Endothelial cell (in vitro differentiated cells): ENCODE measurements at regions not wholly inside any gene's neighbourhood (a gene's known extent, or its start where the extent isn't known, plus 50 kb on each side); places are given as distances from the start of the nearest gene placed in this dataset.
A peak's percentile ranks its signal among the peaks of the same experiment; 100 is the strongest.

Source experiments
- DNase-seq: peaks from one replicate; pipeline ENCODE4 v3.0.0; 2021; ENCODE audit warnings: low spot score
- H3K27ac Mint-ChIP-seq: one replicate; pipeline ENCODE4 v1.8.0; 2021; ENCODE audit warnings: mixed read lengths, inconsistent platforms; ENCODE audit not compliant: unreplicated experiment
- H3K27me3 Mint-ChIP-seq: one replicate; pipeline ENCODE4 v1.8.0; 2021; ENCODE audit warnings: mild to moderate bottlenecking, moderate library complexity, mixed read lengths, inconsistent platforms; ENCODE audit not compliant: unreplicated experiment
- H3K36me3 Mint-ChIP-seq: one replicate; pipeline ENCODE4 v1.8.0; 2021; ENCODE audit warnings: mild to moderate bottlenecking, low read depth, mixed read lengths, inconsistent platforms; ENCODE audit not compliant: unreplicated experiment
- H3K4me1 Mint-ChIP-seq: one replicate; pipeline ENCODE4 v1.8.0; 2021; ENCODE audit warnings: mild to moderate bottlenecking, mixed read lengths, inconsistent platforms; ENCODE audit not compliant: unreplicated experiment
- H3K4me3 Mint-ChIP-seq: one replicate; pipeline ENCODE4 v1.8.0; 2021; ENCODE audit warnings: mild to moderate bottlenecking, mixed read lengths, inconsistent platforms; ENCODE audit not compliant: unreplicated experiment
- H3K9me3 Mint-ChIP-seq: one replicate; pipeline ENCODE4 v1.8.0; 2021; ENCODE audit warnings: mixed read lengths, inconsistent platforms; ENCODE audit not compliant: unreplicated experiment
- TF ChIP-seq, protein P1 (sequence below): fragments of 200-600 bp; sonication (generic); IDR thresholded peaks from one replicate; pipeline ENCODE4 v1.5.0; 2021; ENCODE audit warnings: antibody characterized with exemption; ENCODE audit not compliant: unreplicated experiment

GRCh38 chr18:24860978-24861680 is 400.7 kb downstream of the HRH4 start:
- peaks cover 1% of the 10 kb centered on the region for H3K27me3 Mint-ChIP-seq
- TF ChIP-seq, protein P1, sequence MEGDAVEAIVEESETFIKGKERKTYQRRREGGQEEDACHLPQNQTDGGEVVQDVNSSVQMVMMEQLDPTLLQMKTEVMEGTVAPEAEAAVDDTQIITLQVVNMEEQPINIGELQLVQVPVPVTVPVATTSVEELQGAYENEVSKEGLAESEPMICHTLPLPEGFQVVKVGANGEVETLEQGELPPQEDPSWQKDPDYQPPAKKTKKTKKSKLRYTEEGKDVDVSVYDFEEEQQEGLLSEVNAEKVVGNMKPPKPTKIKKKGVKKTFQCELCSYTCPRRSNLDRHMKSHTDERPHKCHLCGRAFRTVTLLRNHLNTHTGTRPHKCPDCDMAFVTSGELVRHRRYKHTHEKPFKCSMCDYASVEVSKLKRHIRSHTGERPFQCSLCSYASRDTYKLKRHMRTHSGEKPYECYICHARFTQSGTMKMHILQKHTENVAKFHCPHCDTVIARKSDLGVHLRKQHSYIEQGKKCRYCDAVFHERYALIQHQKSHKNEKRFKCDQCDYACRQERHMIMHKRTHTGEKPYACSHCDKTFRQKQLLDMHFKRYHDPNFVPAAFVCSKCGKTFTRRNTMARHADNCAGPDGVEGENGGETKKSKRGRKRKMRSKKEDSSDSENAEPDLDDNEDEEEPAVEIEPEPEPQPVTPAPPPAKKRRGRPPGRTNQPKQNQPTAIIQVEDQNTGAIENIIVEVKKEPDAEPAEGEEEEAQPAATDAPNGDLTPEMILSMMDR = no peak
- no peaks in the 10 kb centered on the region for H3K9me3 Mint-ChIP-seq
- no peak for DNase-seq
- no peaks in the 10 kb centered on the region for H3K36me3 Mint-ChIP-seq
- peaks cover 18% of the 10 kb centered on the region for H3K4me1 Mint-ChIP-seq
- no peak overlapping the region for H3K4me3 Mint-ChIP-seq
- peak overlapping the region; percentile 83 for H3K27ac Mint-ChIP-seq

GRCh38 chr18:24862201-24862816 is 401.9 kb downstream of the HRH4 start:
- peak; percentile 15 for DNase-seq
- no peak overlapping the region for H3K4me3 Mint-ChIP-seq
- TF ChIP-seq, protein P1 = no peak
- peaks cover 18% of the 10 kb centered on the region for H3K4me1 Mint-ChIP-seq
- H3K27me3 Mint-ChIP-seq = peaks cover 1% of the 10 kb centered on the region
- H3K27ac Mint-ChIP-seq = peak overlapping the region; percentile 65
- no peaks in the 10 kb centered on the region for H3K36me3 Mint-ChIP-seq
- H3K9me3 Mint-ChIP-seq = no peaks in the 10 kb centered on the region

DNA sequence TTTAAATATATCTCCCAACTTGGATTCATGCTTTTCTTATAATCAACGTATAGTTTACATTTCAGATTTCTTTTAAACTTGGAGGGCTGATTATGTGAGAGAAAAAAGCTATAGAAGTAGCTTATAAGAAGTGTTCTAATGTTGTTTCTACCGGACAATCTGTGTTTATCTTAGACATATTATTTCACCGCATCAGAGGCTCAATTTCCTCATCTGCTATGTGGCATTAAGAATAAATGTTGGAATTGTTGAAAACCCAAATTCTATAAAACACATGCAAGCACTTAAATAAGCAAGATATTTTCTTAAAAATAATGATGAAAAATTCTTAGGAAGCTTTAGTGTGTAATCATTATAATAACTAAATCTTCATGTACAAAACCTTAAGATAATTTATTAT is 407.9 kb downstream of the HRH4 start:
- DNase-seq = no peak
- no peaks in the 10 kb centered on the region for H3K4me1 Mint-ChIP-seq
- H3K27me3 Mint-ChIP-seq = peaks cover 2% of the 10 kb centered on the region
- TF ChIP-seq, protein P1 = no peak
- H3K9me3 Mint-ChIP-seq = no peaks in the 10 kb centered on the region
- no peaks in the 10 kb centered on the region for H3K36me3 Mint-ChIP-seq
- H3K27ac Mint-ChIP-seq = no peak overlapping the region
- no peak overlapping the region for H3K4me3 Mint-ChIP-seq

DNA sequence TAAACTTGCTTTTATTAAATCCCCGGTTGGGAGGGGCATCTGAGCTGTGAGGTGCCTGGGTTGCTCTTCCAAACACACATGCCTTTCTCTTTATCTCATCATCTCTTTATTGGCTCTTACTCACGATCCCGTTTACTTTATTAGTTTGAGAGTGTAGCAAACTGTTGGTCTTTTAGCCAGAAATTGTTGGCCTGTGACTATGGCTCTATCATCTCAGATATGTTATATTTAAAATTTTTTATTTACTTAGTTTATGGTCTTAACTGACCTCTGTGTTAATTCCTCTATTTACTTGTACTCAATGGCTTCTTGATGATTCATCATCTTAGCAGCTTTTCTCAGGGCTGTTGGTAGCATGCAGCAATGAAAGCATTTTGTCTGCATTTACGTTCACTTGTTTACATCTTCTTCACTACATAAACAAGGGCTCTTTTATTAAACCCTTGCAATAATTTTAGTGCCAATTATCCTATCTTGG is 408.4 kb downstream of the HRH4 start:
- Mint-ChIP-seq H3K4me3 (no peak overlapping the region), H3K27me3 (peaks cover 2% of the 10 kb centered on the region), H3K27ac (no peak overlapping the region), H3K4me1 (no peaks in the 10 kb centered on the region), H3K9me3 (no peaks in the 10 kb centered on the region), H3K36me3 (no peaks in the 10 kb centered on the region)
- DNase-seq = no peak
- TF ChIP-seq, protein P1 = no peak

GRCh38 chr18:24869285-24869684 is 408.8 kb downstream of the HRH4 start:
- Mint-ChIP-seq H3K36me3 (no peaks in the 10 kb centered on the region), H3K4me1 (no peaks in the 10 kb centered on the region), H3K4me3 (no peak overlapping the region), H3K27ac (no peak overlapping the region), H3K9me3 (no peaks in the 10 kb centered on the region), H3K27me3 (peaks cover 2% of the 10 kb centered on the region)
- TF ChIP-seq, protein P1 = no peak
- no peak for DNase-seq
